Osteoblast (primary cell): ENCODE measurements at regions not wholly inside any gene's neighbourhood (a gene's known extent, or its start where the extent isn't known, plus 50 kb on each side); places are given as distances from the start of the nearest gene placed in this dataset.

Source experiments
- DNase-seq: peaks from one replicate; pipeline ENCODE4 v3.0.0; 2011; ENCODE audit warnings: low spot score, mixed read lengths; ENCODE audit not compliant: insufficient read length; ENCODE audit errors: missing footprints
- H2AFZ ChIP-seq: 2 replicates; pipeline ENCODE4 v1.6.0; 2011; ENCODE audit warnings: mild to moderate bottlenecking, low read length
- H3K27ac ChIP-seq: 2 replicates; pipeline ENCODE4 v1.5.1; 2011; ENCODE audit warnings: mild to moderate bottlenecking, low read depth, low read length, moderate library complexity
- H3K27me3 ChIP-seq: 2 replicates; pipeline ENCODE4 v1.6.0; 2012; ENCODE audit warnings: mild to moderate bottlenecking, control low read depth, inconsistent platforms, low read length, moderate library complexity; ENCODE audit not compliant: insufficient read depth
- H3K36me3 ChIP-seq: 2 replicates; pipeline ENCODE4 v1.5.1; 2011; ENCODE audit warnings: mild to moderate bottlenecking, low read length, control low read depth, moderate library complexity; ENCODE audit not compliant: insufficient read depth
- H3K4me1 ChIP-seq: 2 replicates; pipeline ENCODE4 v1.5.1; 2011; ENCODE audit warnings: mild to moderate bottlenecking, low read length, control low read depth, moderate library complexity; ENCODE audit not compliant: insufficient read depth
- H3K4me2 ChIP-seq: 2 replicates; pipeline ENCODE4 v1.6.0; 2011; ENCODE audit warnings: mild to moderate bottlenecking, low read length; ENCODE audit not compliant: insufficient read depth
- H3K4me3 ChIP-seq: fragments of 200-600 bp; sonication (generic); 3 replicates; pipeline ENCODE4 v1.5.1; 2012; ENCODE audit warnings: mild to moderate bottlenecking, low read length, inconsistent platforms; ENCODE audit not compliant: insufficient read depth
- H3K79me2 ChIP-seq: 2 replicates; pipeline ENCODE4 v1.6.0; 2012; ENCODE audit warnings: mild to moderate bottlenecking, low read length, control low read depth, inconsistent platforms; ENCODE audit not compliant: insufficient read depth
- H3K9me3 ChIP-seq: 2 replicates; pipeline ENCODE4 v1.5.1; 2011; ENCODE audit warnings: low read depth, low read length, control low read depth
- H4K20me1 ChIP-seq: 2 replicates; pipeline ENCODE4 v1.6.0; 2012; ENCODE audit warnings: mild to moderate bottlenecking, low read length, control low read depth; ENCODE audit not compliant: insufficient read depth
- TF ChIP-seq, protein P1 (sequence below): IDR thresholded peaks from 2 replicates; pipeline ENCODE4 v1.5.1; 2011; ENCODE audit warnings: mild to moderate bottlenecking, low read depth, low read length, moderate library complexity; ENCODE audit errors: extremely low read depth

DNA sequence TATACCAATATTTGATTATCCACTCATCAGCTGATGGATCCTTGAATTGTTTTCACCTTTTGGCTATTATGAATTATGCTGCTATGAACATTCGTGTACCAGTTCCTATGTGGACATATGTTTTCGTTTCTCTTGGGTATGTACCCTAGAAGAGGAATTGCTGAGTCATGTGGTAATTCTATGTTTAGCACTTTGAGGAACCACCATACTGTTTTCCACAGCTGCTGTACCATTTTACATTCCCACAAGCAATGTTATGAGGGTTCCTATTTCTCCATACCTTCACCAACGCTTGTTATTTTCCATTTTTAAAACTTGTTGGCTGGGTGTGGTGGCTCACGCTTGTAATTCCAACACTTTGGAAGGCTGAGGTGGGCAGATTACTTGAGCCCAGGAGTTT lies 62.9 kb downstream of the RPLP1 start:
- H3K27ac ChIP-seq = no peak overlapping the region
- H2AFZ ChIP-seq = no peak overlapping the region
- H3K4me3 ChIP-seq = no peak overlapping the region
- no peak for DNase-seq
- TF ChIP-seq, protein P1, sequence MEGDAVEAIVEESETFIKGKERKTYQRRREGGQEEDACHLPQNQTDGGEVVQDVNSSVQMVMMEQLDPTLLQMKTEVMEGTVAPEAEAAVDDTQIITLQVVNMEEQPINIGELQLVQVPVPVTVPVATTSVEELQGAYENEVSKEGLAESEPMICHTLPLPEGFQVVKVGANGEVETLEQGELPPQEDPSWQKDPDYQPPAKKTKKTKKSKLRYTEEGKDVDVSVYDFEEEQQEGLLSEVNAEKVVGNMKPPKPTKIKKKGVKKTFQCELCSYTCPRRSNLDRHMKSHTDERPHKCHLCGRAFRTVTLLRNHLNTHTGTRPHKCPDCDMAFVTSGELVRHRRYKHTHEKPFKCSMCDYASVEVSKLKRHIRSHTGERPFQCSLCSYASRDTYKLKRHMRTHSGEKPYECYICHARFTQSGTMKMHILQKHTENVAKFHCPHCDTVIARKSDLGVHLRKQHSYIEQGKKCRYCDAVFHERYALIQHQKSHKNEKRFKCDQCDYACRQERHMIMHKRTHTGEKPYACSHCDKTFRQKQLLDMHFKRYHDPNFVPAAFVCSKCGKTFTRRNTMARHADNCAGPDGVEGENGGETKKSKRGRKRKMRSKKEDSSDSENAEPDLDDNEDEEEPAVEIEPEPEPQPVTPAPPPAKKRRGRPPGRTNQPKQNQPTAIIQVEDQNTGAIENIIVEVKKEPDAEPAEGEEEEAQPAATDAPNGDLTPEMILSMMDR = no peak
- H3K27me3 ChIP-seq = peaks cover 23% of the 10 kb centered on the region
- no peaks in the 10 kb centered on the region for H3K4me1 ChIP-seq
- no peak overlapping the region for H3K4me2 ChIP-seq
- H3K79me2 ChIP-seq = no peaks in the 10 kb centered on the region
- H4K20me1 ChIP-seq = no peaks in the 10 kb centered on the region
- H3K9me3 ChIP-seq = no peaks in the 10 kb centered on the region
- no peaks in the 10 kb centered on the region for H3K36me3 ChIP-seq

DNA sequence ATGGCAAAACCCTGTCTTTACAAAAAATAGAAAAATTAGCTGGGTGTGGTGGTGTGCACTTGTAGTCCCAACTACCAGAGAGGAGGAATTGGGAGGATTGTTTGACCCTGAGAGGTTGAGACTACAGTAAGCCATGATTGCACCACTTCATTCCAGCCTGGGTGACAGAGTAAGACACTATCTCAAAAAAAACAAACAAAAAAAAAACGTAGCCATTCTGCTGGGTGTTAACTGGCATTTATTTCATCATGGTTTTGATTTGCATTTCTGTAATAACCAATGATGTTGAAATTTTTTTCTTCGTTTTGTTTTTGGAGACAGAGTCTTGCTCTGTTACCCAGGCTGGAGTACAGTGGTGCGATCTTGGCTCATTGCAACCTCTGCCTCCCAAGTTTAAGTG lies 63.3 kb downstream of the RPLP1 start:
- Histone ChIP-seq H4K20me1 (no peaks in the 10 kb centered on the region), H3K4me2 (no peak overlapping the region), H3K27me3 (peaks cover 27% of the 10 kb centered on the region), H3K27ac (no peak overlapping the region), H2AFZ (no peak overlapping the region), H3K36me3 (no peaks in the 10 kb centered on the region), H3K4me1 (no peaks in the 10 kb centered on the region), H3K79me2 (no peaks in the 10 kb centered on the region), H3K9me3 (no peaks in the 10 kb centered on the region), H3K4me3 (no peak overlapping the region)
- TF ChIP-seq, protein P1 = no peak
- DNase-seq = no peak

DNA sequence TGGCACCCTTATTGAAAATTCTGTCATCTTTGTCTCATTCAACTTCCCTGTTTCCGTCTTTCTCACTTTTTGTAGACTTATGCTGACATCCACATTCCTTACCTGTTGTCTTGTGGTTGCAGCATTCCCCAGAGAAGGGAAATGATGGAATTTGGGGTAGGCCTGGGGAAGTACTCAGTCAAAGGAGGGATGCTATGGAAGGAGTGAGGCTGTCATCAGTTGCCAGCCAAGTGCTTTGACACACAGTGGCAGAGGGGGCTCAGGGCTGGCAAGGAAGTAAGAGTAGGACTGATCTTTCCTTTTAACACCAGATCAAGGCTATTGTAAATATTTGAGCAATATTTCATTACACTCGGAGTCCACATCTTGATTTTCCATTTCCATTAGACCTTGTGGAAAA lies 64.4 kb downstream of the RPLP1 start:
- no peak overlapping the region for H3K4me2 ChIP-seq
- DNase-seq = no peak
- H3K79me2 ChIP-seq = no peaks in the 10 kb centered on the region
- no peak overlapping the region for H3K27ac ChIP-seq
- H4K20me1 ChIP-seq = no peaks in the 10 kb centered on the region
- TF ChIP-seq, protein P1 = no peak
- H3K36me3 ChIP-seq = no peaks in the 10 kb centered on the region
- H2AFZ ChIP-seq = no peak overlapping the region
- H3K4me1 ChIP-seq = no peaks in the 10 kb centered on the region
- no peaks in the 10 kb centered on the region for H3K9me3 ChIP-seq
- H3K4me3 ChIP-seq = no peak overlapping the region
- H3K27me3 ChIP-seq = peaks cover 36% of the 10 kb centered on the region

- Histone ChIP-seq H3K9me3 (no peaks in the 10 kb centered on the region), H3K4me3 (no peak overlapping the region), H3K27me3 (peaks cover 33% of the 10 kb centered on the region), H3K27ac (no peak overlapping the region), H4K20me1 (no peaks in the 10 kb centered on the region), H2AFZ (no peak overlapping the region), H3K4me2 (no peak overlapping the region), H3K79me2 (no peaks in the 10 kb centered on the region), H3K36me3 (no peaks in the 10 kb centered on the region), H3K4me1 (no peaks in the 10 kb centered on the region)
- DNase-seq = no peak
- TF ChIP-seq, protein P1 = no peak
Measured at GRCh38 chr15:69518806-69519205, 66.2 kb downstream of the RPLP1 start.
